ENCODE measurements at regions not wholly inside any gene's neighbourhood (a gene's known extent, or its start where the extent isn't known, plus 50 kb on each side); places are given as distances from the start of the nearest gene placed in this dataset.
A peak's percentile ranks its signal among the peaks of the same experiment; 100 is the strongest.
"Not testable (repeated sequence)": the region's sequence is repeated elsewhere in the genome, so short reads cannot be mapped to it uniquely, and the experiment has no call there.

- no peak for DNase-seq (ENCODE audit: low read depth)
Measured at GRCh38 chr10:62658516-62658915, 146.0 kb upstream of the ADO start.

- no peak for DNase-seq (ENCODE audit: low read depth)
Measured at GRCh38 chr10:62661143-62661542, 143.4 kb upstream of the ADO start.

GRCh38 chr10:62662486-62662885 is 142.0 kb upstream of the ADO start:
- DNase-seq (ENCODE audit: low read depth) = no peak

GRCh38 chr10:62665771-62666170 is 138.7 kb upstream of the ADO start:
- no peak for DNase-seq (ENCODE audit: low read depth)

GRCh38 chr10:62666275-62666674 is 138.2 kb upstream of the ADO start:
- no peak for DNase-seq (ENCODE audit: low read depth)

GRCh38 chr10:62669341-62669740 is 135.2 kb upstream of the ADO start:
- DNase-seq (ENCODE audit: low read depth) = no peak

- DNase-seq (ENCODE audit: low read depth) = no peak
Measured at GRCh38 chr10:62671104-62671503, 133.4 kb upstream of the ADO start.

GRCh38 chr10:62681211-62681940 is 123.1 kb upstream of the ADO start:
- DNase-seq (ENCODE audit: low read depth) = peak; percentile 74

- no peak for DNase-seq (ENCODE audit: low read depth)
Measured at GRCh38 chr10:62684911-62685310, 119.6 kb upstream of the ADO start.

- no peak for DNase-seq (ENCODE audit: low read depth)
Measured at GRCh38 chr10:62687230-62687748, 117.2 kb upstream of the ADO start.

- DNase-seq (ENCODE audit: low read depth) = no peak
Measured at GRCh38 chr10:62688971-62689700, 115.4 kb upstream of the ADO start.

GRCh38 chr10:62689712-62690111 is 114.8 kb upstream of the ADO start:
- no peak for DNase-seq (ENCODE audit: low read depth)

GRCh38 chr10:62690703-62691102 is 113.8 kb upstream of the ADO start:
- no peak for DNase-seq (ENCODE audit: low read depth)

- DNase-seq (ENCODE audit: low read depth) = no peak
Measured at GRCh38 chr10:62691336-62691735, 113.2 kb upstream of the ADO start.

GRCh38 chr10:62692085-62692484 is 112.4 kb upstream of the ADO start:
- DNase-seq (ENCODE audit: low read depth) = no peak

GRCh38 chr10:62693306-62693705 is 111.2 kb upstream of the ADO start:
- no peak for DNase-seq (ENCODE audit: low read depth)

- no peak for DNase-seq (ENCODE audit: low read depth)
Measured at GRCh38 chr10:62694537-62695126, 109.9 kb upstream of the ADO start.

GRCh38 chr10:62696798-62697197 is 107.7 kb upstream of the ADO start:
- no peak for DNase-seq (ENCODE audit: low read depth)

- no peak for DNase-seq (ENCODE audit: low read depth)
Measured at GRCh38 chr10:62699148-62699547, 105.4 kb upstream of the ADO start.

- DNase-seq (ENCODE audit: low read depth) = not testable (repeated sequence)
Measured at GRCh38 chr10:62704121-62704520, 100.4 kb upstream of the ADO start.

GRCh38 chr10:62705789-62706188 is 98.7 kb upstream of the ADO start:
- no peak for DNase-seq (ENCODE audit: low read depth)

- DNase-seq (ENCODE audit: low read depth) = no peak
Measured at GRCh38 chr10:62707810-62708209, 96.7 kb upstream of the ADO start.

- DNase-seq (ENCODE audit: low read depth) = no peak
Measured at GRCh38 chr10:62708569-62708968, 96.0 kb upstream of the ADO start.
